ENCODE measurements at regions not wholly inside any gene's neighbourhood (a gene's known extent, or its start where the extent isn't known, plus 50 kb on each side); places are given as distances from the start of the nearest gene placed in this dataset.

DNA sequence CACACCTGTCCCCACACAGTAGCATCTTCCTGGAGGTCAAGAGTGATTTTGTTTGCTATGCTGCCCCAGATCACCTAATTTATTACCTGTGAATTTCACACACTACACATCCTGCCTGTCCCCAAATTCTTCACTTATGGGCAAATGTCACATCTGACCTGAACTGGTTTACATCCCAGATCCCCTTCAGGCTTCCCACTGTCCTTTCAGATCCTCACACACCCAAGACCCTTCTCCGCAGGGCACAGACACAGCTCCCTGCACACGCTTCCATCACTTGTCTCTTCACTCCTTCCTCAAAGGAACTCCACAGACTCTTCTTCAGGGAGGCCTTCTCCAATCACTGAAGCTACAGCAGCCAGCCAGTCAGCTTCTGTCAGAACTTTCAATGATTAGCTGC is 118.7 kb upstream of the IGLL5 start:
- TF ChIP-seq, protein P1, sequence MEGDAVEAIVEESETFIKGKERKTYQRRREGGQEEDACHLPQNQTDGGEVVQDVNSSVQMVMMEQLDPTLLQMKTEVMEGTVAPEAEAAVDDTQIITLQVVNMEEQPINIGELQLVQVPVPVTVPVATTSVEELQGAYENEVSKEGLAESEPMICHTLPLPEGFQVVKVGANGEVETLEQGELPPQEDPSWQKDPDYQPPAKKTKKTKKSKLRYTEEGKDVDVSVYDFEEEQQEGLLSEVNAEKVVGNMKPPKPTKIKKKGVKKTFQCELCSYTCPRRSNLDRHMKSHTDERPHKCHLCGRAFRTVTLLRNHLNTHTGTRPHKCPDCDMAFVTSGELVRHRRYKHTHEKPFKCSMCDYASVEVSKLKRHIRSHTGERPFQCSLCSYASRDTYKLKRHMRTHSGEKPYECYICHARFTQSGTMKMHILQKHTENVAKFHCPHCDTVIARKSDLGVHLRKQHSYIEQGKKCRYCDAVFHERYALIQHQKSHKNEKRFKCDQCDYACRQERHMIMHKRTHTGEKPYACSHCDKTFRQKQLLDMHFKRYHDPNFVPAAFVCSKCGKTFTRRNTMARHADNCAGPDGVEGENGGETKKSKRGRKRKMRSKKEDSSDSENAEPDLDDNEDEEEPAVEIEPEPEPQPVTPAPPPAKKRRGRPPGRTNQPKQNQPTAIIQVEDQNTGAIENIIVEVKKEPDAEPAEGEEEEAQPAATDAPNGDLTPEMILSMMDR (IDR thresholded peaks at IDR 0.05): no peak
- no peak for TF ChIP-seq POLR2A (IDR thresholded peaks at IDR 0.05)

Data from Peyer's patch (tissue), 4 donors.